WI38 (cell line): ENCODE measurements at regions not wholly inside any gene's neighbourhood (a gene's known extent, or its start where the extent isn't known, plus 50 kb on each side); places are given as distances from the start of the nearest gene placed in this dataset.
A peak's percentile ranks its signal among the peaks of the same experiment; 100 is the strongest.

Experiments
- H3K4me3 ChIP-seq: 2 replicates; pipeline ENCODE4 v1.5.1; 2011; ENCODE audit warnings: low read depth, mild to moderate bottlenecking, control low read depth, low read length
- TF ChIP-seq, protein P1 (sequence below): IDR thresholded peaks from 2 replicates; pipeline ENCODE4 v1.5.1; 2012; ENCODE audit warnings: low read depth, mild to moderate bottlenecking, control low read depth, low read length

DNA sequence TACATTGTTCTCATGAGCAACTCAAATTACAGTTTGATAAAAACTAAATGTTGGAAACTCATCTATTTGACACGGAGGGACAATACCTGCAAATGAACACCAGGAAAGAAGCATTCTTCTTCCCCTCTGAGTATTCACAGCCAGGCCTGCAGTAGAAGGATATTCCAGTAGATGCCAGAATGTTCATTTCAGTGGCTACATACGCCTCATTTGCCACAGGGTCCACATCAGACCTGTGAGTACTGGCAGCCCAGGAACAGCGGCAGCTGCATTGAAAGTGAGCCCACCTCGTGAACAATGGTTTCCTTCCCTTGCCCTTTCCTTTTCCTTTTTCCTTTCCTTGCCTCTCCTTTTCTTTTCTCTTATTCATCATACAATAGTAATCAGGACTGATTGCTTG lies 81.1 kb upstream of the NEIL3 start:
- TF ChIP-seq, protein P1, sequence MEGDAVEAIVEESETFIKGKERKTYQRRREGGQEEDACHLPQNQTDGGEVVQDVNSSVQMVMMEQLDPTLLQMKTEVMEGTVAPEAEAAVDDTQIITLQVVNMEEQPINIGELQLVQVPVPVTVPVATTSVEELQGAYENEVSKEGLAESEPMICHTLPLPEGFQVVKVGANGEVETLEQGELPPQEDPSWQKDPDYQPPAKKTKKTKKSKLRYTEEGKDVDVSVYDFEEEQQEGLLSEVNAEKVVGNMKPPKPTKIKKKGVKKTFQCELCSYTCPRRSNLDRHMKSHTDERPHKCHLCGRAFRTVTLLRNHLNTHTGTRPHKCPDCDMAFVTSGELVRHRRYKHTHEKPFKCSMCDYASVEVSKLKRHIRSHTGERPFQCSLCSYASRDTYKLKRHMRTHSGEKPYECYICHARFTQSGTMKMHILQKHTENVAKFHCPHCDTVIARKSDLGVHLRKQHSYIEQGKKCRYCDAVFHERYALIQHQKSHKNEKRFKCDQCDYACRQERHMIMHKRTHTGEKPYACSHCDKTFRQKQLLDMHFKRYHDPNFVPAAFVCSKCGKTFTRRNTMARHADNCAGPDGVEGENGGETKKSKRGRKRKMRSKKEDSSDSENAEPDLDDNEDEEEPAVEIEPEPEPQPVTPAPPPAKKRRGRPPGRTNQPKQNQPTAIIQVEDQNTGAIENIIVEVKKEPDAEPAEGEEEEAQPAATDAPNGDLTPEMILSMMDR: no peak
- no peak overlapping the region; the same call in 1 of the 2 replicates for H3K4me3 ChIP-seq

DNA sequence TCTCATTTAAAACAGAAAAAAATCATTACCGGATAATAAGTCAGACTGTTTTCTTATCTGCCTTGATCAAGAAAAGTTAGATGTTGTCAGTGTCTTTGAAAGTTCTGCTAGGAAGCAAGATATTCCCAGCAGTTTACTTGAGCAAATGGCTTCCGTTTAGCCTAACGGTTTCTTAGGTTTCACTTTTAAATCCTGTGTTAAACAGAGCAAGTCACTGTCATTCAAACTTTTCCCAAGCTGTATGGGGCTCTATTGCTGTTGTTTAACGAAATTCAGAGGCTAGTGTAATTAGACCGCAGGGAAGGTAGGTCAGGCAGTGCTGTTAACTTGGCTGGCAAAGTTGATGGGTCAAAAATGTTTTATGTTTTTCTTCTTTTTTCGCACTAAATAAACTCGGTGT lies 80.3 kb upstream of the NEIL3 start:
- H3K4me3 ChIP-seq: peak overlapping the region; percentile 41
- TF ChIP-seq, protein P1: no peak

DNA sequence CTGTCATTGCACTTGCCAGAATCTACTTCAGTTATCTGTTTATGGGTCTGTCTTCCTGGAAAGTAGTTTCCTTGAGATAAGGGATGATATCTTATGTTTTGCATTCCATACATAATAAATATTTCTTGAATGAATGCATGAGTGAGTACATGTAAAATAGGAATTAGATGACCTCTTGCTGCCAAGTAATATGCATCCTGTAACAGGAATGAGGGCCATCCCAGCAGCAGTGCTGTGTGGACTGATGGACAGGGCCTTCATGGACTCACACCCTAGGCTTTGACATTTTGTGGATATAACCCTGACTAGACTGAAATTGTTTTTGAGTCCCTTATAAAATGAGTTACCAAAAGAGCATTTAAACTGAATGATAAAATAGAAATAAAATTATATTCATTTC lies 77.2 kb upstream of the NEIL3 start:
- TF ChIP-seq, protein P1: no peak
- no peak overlapping the region for H3K4me3 ChIP-seq

DNA sequence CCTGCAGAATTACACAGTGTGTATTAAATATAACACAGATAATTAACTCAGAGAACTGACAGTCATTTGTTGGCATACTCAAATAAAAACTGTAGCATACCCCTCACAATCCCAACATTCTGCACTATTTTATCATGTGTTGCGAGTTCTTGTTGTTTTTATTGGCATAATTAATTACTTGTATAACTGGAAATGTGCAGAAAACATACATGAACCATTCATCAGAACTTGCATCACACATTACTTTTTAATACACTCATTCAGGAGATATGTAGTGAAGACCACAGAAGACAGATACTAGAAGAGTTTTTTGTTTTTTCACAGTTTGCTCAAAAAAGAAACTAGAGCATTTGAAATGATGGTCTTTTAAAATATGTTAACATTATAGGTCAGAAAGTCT lies 74.6 kb upstream of the NEIL3 start:
- TF ChIP-seq, protein P1: no peak
- no peak overlapping the region for H3K4me3 ChIP-seq

DNA sequence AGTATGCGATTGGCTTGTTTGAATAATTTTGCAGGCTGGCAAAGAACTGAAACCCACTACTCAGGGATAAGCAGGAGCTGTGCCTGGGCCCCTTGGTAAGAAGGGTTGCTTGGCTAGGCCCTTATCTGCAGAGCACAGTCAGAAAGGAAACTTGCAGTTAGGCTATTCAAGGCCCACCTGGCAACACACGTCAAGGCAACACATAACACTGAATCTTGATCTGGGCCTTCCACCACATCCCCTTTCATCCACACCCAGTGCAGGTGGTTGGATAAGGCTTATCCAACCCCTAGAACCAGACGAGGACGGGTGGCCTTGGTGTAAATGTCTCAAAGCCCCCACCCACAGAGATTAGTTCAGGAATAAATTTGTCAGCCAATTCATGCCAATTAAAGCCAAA lies 72.8 kb upstream of the NEIL3 start:
- TF ChIP-seq, protein P1: no peak
- H3K4me3 ChIP-seq: no peak overlapping the region

DNA sequence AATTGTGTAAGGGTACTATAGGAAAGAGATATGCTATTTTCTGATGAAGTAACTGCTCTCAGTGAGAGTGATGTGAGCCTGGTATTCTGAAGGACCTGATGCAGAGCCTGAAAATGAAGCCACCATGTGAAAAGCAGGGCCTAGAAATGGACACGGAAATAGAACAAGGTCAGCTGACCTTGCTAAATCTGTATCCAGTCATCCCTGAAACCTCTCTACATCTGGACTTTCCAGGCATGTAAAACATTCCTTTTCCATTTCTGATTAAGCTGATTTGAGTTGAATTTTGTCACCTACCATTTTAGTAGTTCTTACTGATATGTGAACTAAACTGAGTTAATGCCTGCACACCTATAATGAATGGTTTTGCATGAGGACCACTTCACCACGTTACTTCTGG lies 72.4 kb upstream of the NEIL3 start:
- no peak overlapping the region for H3K4me3 ChIP-seq
- TF ChIP-seq, protein P1: no peak

DNA sequence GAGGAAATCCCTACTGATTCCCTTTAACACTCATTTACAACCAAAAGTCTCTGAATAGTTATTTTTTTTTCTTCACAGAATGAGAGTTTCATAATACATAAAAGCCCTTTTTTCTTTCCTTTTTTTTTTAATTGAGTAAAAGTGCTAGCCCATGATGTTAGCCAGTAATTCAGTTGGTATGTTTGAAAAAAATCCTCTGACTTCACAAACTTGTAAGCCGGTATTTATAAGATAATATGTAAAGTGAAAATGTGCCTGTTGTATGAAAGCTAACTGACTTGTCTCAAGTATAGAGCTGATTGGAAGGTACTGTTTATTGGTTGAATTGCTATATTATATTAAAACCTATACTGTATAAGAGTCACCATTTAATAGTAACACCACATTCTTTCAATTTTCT lies 70.2 kb upstream of the NEIL3 start:
- TF ChIP-seq, protein P1: no peak
- no peak overlapping the region for H3K4me3 ChIP-seq
